SIG-M5 (cell line): ENCODE measurements at regions not wholly inside any gene's neighbourhood (a gene's known extent, or its start where the extent isn't known, plus 50 kb on each side); places are given as distances from the start of the nearest gene placed in this dataset.

Experiments
- DNase-seq: peaks from one replicate; lab custom pipeline; 2025; lab: John Stamatoyannopoulos, UW

- DNase-seq = no peak
Measured at GRCh38 chr2:8541636-8542035, 140.2 kb upstream of the ID2 start.

- no peak for DNase-seq
Measured at GRCh38 chr2:8542381-8543059, 139.3 kb upstream of the ID2 start.

GRCh38 chr2:8543060-8543382 is 138.8 kb upstream of the ID2 start:
- no peak for DNase-seq

GRCh38 chr2:8543383-8544170 is 138.3 kb upstream of the ID2 start:
- peak; percentile 33 for DNase-seq

- no peak for DNase-seq
Measured at GRCh38 chr2:8544171-8544785, 137.6 kb upstream of the ID2 start.

- DNase-seq = peak; percentile 50
Measured at GRCh38 chr2:8544786-8545694, 136.8 kb upstream of the ID2 start.

GRCh38 chr2:8545695-8546611 is 135.9 kb upstream of the ID2 start:
- DNase-seq = no peak

- no peak for DNase-seq
Measured at GRCh38 chr2:8546612-8547283, 135.1 kb upstream of the ID2 start.

GRCh38 chr2:8547284-8548064 is 134.4 kb upstream of the ID2 start:
- no peak for DNase-seq

- no peak for DNase-seq
Measured at GRCh38 chr2:8548065-8548618, 133.7 kb upstream of the ID2 start.

GRCh38 chr2:8548619-8549150 is 133.2 kb upstream of the ID2 start:
- DNase-seq = no peak

GRCh38 chr2:8549273-8549922 is 132.5 kb upstream of the ID2 start:
- DNase-seq = no peak

- DNase-seq = no peak
Measured at GRCh38 chr2:8549942-8550341, 131.9 kb upstream of the ID2 start.

GRCh38 chr2:8550481-8550880 is 131.4 kb upstream of the ID2 start:
- DNase-seq = no peak

GRCh38 chr2:8550937-8551621 is 130.8 kb upstream of the ID2 start:
- no peak for DNase-seq

- DNase-seq = no peak
Measured at GRCh38 chr2:8551622-8552074, 130.2 kb upstream of the ID2 start.

- no peak for DNase-seq
Measured at GRCh38 chr2:8552293-8552801, 129.5 kb upstream of the ID2 start.

- no peak for DNase-seq
Measured at GRCh38 chr2:8553643-8554042, 128.2 kb upstream of the ID2 start.
